ENCODE measurements at regions not wholly inside any gene's neighbourhood (a gene's known extent, or its start where the extent isn't known, plus 50 kb on each side); places are given as distances from the start of the nearest gene placed in this dataset.

DNA sequence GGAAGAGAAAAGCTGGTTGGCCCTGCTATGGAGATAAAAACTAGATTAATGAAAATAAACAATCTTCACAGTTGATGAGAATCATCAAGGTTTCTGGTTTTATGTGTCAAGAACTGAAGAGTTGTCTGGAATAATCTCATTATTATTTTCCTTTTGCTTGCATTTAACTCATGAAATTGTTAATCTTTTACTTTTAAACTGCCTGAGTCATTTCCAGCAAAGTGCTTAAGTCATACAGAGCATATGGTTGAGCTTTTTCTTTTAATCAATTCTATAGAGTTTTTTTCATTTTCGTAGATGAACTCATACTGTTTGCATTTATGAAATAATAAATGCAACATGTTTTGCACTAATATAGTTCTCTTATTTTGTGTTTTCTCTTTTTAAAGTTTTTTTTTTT, 747.9 kb downstream of the NXPH1 start:
- no peak for ATAC-seq
- Histone ChIP-seq H3K36me3 (replicated peaks in 1 of 2; ENCODE audit: insufficient read depth in 1 of 2, low read depth in 2 of 2) (no peaks in the 10 kb centered on the region), H3K27ac (no peak overlapping the region), H3K4me3 (no peak overlapping the region), H3K27me3 (no peaks in the 10 kb centered on the region), H3K4me1 (no peaks in the 10 kb centered on the region), H3K9me3 (no peaks in the 10 kb centered on the region)
- no peak for DNase-seq
- TF ChIP-seq, protein P1, sequence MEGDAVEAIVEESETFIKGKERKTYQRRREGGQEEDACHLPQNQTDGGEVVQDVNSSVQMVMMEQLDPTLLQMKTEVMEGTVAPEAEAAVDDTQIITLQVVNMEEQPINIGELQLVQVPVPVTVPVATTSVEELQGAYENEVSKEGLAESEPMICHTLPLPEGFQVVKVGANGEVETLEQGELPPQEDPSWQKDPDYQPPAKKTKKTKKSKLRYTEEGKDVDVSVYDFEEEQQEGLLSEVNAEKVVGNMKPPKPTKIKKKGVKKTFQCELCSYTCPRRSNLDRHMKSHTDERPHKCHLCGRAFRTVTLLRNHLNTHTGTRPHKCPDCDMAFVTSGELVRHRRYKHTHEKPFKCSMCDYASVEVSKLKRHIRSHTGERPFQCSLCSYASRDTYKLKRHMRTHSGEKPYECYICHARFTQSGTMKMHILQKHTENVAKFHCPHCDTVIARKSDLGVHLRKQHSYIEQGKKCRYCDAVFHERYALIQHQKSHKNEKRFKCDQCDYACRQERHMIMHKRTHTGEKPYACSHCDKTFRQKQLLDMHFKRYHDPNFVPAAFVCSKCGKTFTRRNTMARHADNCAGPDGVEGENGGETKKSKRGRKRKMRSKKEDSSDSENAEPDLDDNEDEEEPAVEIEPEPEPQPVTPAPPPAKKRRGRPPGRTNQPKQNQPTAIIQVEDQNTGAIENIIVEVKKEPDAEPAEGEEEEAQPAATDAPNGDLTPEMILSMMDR (IDR thresholded peaks at IDR 0.05), result no peak
- TF ChIP-seq POLR2A (IDR thresholded peaks at IDR 0.05), result no peak
- 36 to 55% methylated on average over 1 of the region's 1 CpG for WGBS, 2 donors
- intact Hi-C loops (cut with DNase I), result no loop called here

DNA sequence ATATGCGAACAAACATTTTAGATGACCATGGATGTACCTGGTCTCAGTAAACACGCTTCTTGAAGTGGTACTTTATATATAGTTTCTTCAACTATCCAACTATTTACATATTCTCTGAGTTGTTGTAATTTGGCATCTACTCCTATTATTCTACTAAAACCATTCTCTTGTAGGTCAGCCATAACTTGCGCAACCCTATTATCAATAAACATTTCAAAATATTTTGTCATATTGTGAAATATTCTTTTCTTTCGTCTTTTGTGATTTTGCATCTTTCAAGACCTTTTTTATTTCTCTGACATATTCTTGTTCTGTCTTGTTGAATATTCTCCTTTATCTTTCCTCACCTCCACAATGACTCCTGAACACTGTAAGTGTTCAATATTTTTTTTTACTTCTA, 753.3 kb downstream of the NXPH1 start:
- no peaks in the 10 kb centered on the region for H3K36me3 ChIP-seq (replicated peaks in 1 of 2; ENCODE audit: insufficient read depth in 1 of 2, low read depth in 2 of 2)
- TF ChIP-seq POLR2A (IDR thresholded peaks at IDR 0.05), result no peak
- TF ChIP-seq, protein P1 (IDR thresholded peaks at IDR 0.05), result no peak
- H3K4me3 ChIP-seq, result no peak overlapping the region
- H3K9me3 ChIP-seq, result no peaks in the 10 kb centered on the region
- ATAC-seq (no peak), DNase-seq (no peak)
- intact Hi-C loops (cut with DNase I), result no loop called here
- H3K27ac ChIP-seq, result no peak overlapping the region
- 56 to 73% methylated on average over 4 of the region's 4 CpGs for WGBS, 2 donors
- no peaks in the 10 kb centered on the region for H3K4me1 ChIP-seq
- no peaks in the 10 kb centered on the region for H3K27me3 ChIP-seq

DNA sequence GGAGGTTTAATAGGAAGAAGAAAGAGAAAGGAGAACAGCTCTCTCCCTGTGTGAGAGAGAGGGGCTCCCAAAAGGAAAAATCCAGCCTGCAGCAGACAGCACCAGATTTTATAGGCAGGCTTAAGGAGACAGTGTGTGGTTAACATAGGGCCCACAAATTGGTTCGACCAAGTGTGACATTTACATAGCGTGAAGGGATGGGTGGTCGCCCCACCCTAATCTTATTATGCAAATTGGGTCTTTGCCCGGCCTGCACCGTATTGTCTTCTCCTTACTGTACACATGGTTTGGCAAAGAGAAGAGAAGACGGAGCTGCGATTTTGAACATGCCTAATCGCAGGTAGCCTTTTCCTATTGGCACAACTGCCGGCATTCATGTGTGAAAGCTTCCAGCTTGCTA, 756.3 kb downstream of the NXPH1 start:
- H3K36me3 ChIP-seq (replicated peaks in 1 of 2; ENCODE audit: insufficient read depth in 1 of 2, low read depth in 2 of 2), result no peaks in the 10 kb centered on the region
- intact Hi-C loops (cut with DNase I), result no loop called here
- DNase-seq, result no peak
- no peak overlapping the region for H3K27ac ChIP-seq
- H3K9me3 ChIP-seq, result no peaks in the 10 kb centered on the region
- H3K4me3 ChIP-seq, result no peak overlapping the region
- no peaks in the 10 kb centered on the region for H3K4me1 ChIP-seq
- H3K27me3 ChIP-seq, result no peaks in the 10 kb centered on the region
- WGBS, 2 donors, result 61 to 64% methylated on average over 9 of the region's 9 CpGs
- TF ChIP-seq POLR2A (IDR thresholded peaks at IDR 0.05), result no peak
- TF ChIP-seq, protein P1 (IDR thresholded peaks at IDR 0.05), result no peak
- ATAC-seq, result no peak

DNA sequence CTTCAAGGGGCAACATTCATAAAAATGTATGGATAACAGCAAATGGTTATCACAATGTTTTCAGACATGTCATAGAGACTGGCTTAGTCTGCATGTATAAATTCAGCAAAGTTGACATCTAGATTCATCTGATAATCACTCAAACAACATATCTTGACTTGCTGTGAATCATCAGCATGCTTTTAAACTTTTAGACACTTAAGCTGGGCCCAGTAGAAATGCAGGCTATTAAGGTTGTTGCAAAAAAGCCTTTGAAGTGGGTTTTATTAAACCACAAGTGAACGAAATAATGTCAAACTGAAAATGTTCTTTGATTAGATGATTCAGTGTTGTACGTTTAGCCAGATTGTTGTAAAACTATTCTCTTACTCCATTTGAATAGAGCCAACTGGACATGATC, 759.6 kb downstream of the NXPH1 start:
- WGBS, 2 donors, result 48% methylated on average over 2 of the region's 2 CpGs
- TF ChIP-seq POLR2A (IDR thresholded peaks at IDR 0.05), result no peak
- TF ChIP-seq, protein P1 (IDR thresholded peaks at IDR 0.05), result no peak
- no peaks in the 10 kb centered on the region for H3K36me3 ChIP-seq (replicated peaks in 1 of 2; ENCODE audit: insufficient read depth in 1 of 2, low read depth in 2 of 2)
- no peak overlapping the region for H3K27ac ChIP-seq
- ATAC-seq (no peak), DNase-seq (no peak)
- no peaks in the 10 kb centered on the region for H3K4me1 ChIP-seq
- intact Hi-C loops (cut with DNase I), result no loop called here
- H3K27me3 ChIP-seq, result no peaks in the 10 kb centered on the region
- H3K4me3 ChIP-seq, result no peak overlapping the region
- no peaks in the 10 kb centered on the region for H3K9me3 ChIP-seq

DNA sequence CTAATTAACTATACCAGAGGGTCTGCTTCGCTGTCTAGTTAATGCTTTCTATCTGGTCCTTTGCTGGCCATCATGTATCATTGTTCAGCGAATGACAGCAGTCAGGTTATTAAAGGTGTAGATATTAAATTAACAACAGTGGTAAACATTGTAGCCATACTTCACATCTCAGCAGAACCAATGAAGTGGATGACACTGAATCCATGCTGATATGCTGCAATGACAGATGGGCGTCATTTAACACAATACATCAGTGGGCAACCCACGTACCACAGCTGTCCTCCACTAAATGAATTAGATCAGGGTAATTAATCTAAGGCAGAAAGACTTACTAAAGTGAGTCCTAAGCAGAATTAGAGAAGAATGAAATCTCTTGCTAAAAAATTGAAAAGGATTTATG, 767.2 kb downstream of the NXPH1 start:
- Histone ChIP-seq H3K4me1 (no peaks in the 10 kb centered on the region), H3K9me3 (no peaks in the 10 kb centered on the region), H3K27ac (no peak overlapping the region), H3K4me3 (no peak overlapping the region), H3K27me3 (no peaks in the 10 kb centered on the region), H3K36me3 (replicated peaks in 1 of 2; ENCODE audit: insufficient read depth in 1 of 2, low read depth in 2 of 2) (no peaks in the 10 kb centered on the region)
- ATAC-seq, result no peak
- DNase-seq, result no peak
- WGBS, 2 donors, result 62 to 72% methylated on average over 4 of the region's 4 CpGs
- TF ChIP-seq POLR2A (IDR thresholded peaks at IDR 0.05), result no peak
- TF ChIP-seq, protein P1 (IDR thresholded peaks at IDR 0.05), result no peak
- intact Hi-C loops (cut with DNase I), result no loop called here
